Gastrocnemius medialis (tissue), 4 donors: ENCODE measurements at regions not wholly inside any gene's neighbourhood (a gene's known extent, or its start where the extent isn't known, plus 50 kb on each side); places are given as distances from the start of the nearest gene placed in this dataset.

Experiments used
- POLR2A ChIP-seq, 2 donors: fragments of 450-650 bp; IDR thresholded peaks; one replicate each; pipeline ENCODE4 v1.6.1; 2017; ENCODE audit warnings: antibody characterized with exemption in 2 of 2, mild to moderate bottlenecking in 2 of 2, moderate library complexity in 2 of 2
- TF ChIP-seq, protein P1 (sequence below), 5 experiments: fragments of 450-650 bp in 3 of 5; fragments of 200-600 bp in 2 of 5; sonication (generic) in 2 of 5; IDR thresholded peaks in 4 of 5; conservative IDR thresholded peaks in 1 of 5; 1 replicate in 4 of 5; 2 replicates in 1 of 5; pipeline ENCODE4 v1.5.1; 2016 to 2019; ENCODE audit warnings: antibody characterized with exemption in 5 of 5, mild to moderate bottlenecking in 3 of 5, moderate library complexity in 3 of 5

DNA sequence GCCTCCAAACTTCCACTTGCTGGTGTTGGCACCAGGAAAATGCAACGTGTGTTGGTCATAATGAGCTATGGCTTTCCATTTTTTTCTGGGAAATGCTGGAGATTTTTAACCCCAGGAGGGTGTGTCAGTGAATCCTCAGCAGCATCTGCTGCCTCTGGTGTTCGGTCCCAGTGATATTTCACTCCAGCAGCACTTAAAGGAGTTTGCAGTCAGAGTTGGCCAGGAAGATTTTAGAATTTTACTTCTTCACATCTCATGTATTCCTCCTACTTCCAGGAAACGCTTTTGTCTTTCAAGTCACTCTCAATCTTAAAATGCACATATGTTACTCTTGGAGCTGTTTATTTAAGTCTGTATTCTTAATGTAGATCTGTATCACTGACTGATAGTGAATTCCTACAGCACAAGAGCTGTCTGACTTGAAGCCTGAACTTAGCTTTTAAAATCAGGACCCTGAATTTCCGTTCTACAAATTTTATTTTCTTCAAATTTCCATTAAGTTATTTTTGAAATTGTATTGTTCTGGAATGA is 903.4 kb upstream of the SLC10A2 start:
- TF ChIP-seq, protein P1, sequence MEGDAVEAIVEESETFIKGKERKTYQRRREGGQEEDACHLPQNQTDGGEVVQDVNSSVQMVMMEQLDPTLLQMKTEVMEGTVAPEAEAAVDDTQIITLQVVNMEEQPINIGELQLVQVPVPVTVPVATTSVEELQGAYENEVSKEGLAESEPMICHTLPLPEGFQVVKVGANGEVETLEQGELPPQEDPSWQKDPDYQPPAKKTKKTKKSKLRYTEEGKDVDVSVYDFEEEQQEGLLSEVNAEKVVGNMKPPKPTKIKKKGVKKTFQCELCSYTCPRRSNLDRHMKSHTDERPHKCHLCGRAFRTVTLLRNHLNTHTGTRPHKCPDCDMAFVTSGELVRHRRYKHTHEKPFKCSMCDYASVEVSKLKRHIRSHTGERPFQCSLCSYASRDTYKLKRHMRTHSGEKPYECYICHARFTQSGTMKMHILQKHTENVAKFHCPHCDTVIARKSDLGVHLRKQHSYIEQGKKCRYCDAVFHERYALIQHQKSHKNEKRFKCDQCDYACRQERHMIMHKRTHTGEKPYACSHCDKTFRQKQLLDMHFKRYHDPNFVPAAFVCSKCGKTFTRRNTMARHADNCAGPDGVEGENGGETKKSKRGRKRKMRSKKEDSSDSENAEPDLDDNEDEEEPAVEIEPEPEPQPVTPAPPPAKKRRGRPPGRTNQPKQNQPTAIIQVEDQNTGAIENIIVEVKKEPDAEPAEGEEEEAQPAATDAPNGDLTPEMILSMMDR (IDR thresholded peaks at IDR 0.05 in 4 of 5, conservative IDR thresholded peaks at IDR 0.05 in 1 of 5): no peak
- no peak for TF ChIP-seq POLR2A (IDR thresholded peaks at IDR 0.05)
